ENCODE measurements at regions not wholly inside any gene's neighbourhood (a gene's known extent, or its start where the extent isn't known, plus 50 kb on each side); places are given as distances from the start of the nearest gene placed in this dataset.
"Not testable (repeated sequence)": the region's sequence is repeated elsewhere in the genome, so short reads cannot be mapped to it uniquely, and the experiment has no call there.

GRCh38 chr6:134784336-134784735, 165.6 kb downstream of the ALDH8A1 start:
- DNase-seq = no peak

- no peak for DNase-seq
These were observed 171.5 kb downstream of the ALDH8A1 start for GRCh38 chr6:134778431-134778830.

GRCh38 chr6:134774201-134774638, 175.7 kb downstream of the ALDH8A1 start:
- no peak for DNase-seq

- no peak for DNase-seq
These were observed 177.1 kb downstream of the ALDH8A1 start for GRCh38 chr6:134772671-134773360.

- no peak for DNase-seq
These were observed 181.0 kb downstream of the ALDH8A1 start for GRCh38 chr6:134768931-134769330.

- no peak for DNase-seq
These were observed 183.4 kb downstream of the ALDH8A1 start for GRCh38 chr6:134766497-134766896.

- no peak for DNase-seq
These were observed 185.2 kb downstream of the ALDH8A1 start for GRCh38 chr6:134764741-134765140.

GRCh38 chr6:134763575-134763974, 186.3 kb downstream of the ALDH8A1 start:
- not testable (repeated sequence) for DNase-seq

GRCh38 chr6:134758621-134759020, 191.3 kb downstream of the ALDH8A1 start:
- DNase-seq = no peak

GRCh38 chr6:134757911-134758361, 192.0 kb downstream of the ALDH8A1 start:
- DNase-seq = no peak

- DNase-seq = no peak
These were observed 193.4 kb downstream of the ALDH8A1 start for GRCh38 chr6:134756374-134757025.

- no peak for DNase-seq
These were observed 195.7 kb downstream of the ALDH8A1 start for GRCh38 chr6:134754013-134754690.

- DNase-seq = no peak
These were observed 196.9 kb downstream of the ALDH8A1 start for GRCh38 chr6:134753001-134753400.

- DNase-seq = no peak
These were observed 197.5 kb downstream of the ALDH8A1 start for GRCh38 chr6:134752445-134752844.

- DNase-seq = no peak
These were observed 199.2 kb downstream of the ALDH8A1 start for GRCh38 chr6:134750669-134751068.

- DNase-seq = no peak
These were observed 201.4 kb downstream of the ALDH8A1 start for GRCh38 chr6:134748484-134748883.

GRCh38 chr6:134747197-134747596, 202.7 kb downstream of the ALDH8A1 start:
- DNase-seq = not testable (repeated sequence)

- no peak for DNase-seq
These were observed 203.8 kb downstream of the ALDH8A1 start for GRCh38 chr6:134746140-134746539.

GRCh38 chr6:134745192-134745591, 204.7 kb downstream of the ALDH8A1 start:
- DNase-seq = not testable (repeated sequence)

GRCh38 chr6:134744301-134744700, 205.6 kb downstream of the ALDH8A1 start:
- DNase-seq = no peak

GRCh38 chr6:134741200-134741536, 208.7 kb downstream of the ALDH8A1 start:
- no peak for DNase-seq

- DNase-seq = no peak
These were observed 209.3 kb downstream of the ALDH8A1 start for GRCh38 chr6:134740473-134741199.

- DNase-seq = no peak
These were observed 209.9 kb downstream of the ALDH8A1 start for GRCh38 chr6:134740027-134740373.

Data from NCI-H2081 treated with DMSO at 0.1 percent for 48 hours (cell line).